ENCODE measurements at regions not wholly inside any gene's neighbourhood (a gene's known extent, or its start where the extent isn't known, plus 50 kb on each side); places are given as distances from the start of the nearest gene placed in this dataset.

DNA sequence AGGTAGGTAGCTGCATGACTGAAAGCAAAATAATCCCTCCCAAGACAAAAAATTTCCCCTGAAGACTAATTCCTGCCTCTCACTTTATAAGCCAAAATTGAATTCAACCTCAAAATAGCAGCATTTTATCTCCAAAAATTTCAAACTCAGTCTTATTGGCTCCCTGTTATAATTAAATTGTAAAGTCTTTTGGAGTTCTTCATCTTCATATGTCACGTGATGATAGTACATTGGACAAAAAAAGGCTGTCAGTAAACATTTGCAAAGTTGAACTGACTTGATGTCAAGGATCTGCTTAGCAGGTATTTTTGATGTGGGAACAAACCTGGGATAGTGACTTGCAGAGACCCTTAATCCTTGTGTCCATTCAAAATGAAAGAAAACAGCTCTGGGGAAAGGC, 98.4 kb upstream of the SPRED1 start:
- no peaks in the 10 kb centered on the region for H4K20me1 ChIP-seq (ENCODE audit: insufficient read depth)
- TF ChIP-seq, protein P1, sequence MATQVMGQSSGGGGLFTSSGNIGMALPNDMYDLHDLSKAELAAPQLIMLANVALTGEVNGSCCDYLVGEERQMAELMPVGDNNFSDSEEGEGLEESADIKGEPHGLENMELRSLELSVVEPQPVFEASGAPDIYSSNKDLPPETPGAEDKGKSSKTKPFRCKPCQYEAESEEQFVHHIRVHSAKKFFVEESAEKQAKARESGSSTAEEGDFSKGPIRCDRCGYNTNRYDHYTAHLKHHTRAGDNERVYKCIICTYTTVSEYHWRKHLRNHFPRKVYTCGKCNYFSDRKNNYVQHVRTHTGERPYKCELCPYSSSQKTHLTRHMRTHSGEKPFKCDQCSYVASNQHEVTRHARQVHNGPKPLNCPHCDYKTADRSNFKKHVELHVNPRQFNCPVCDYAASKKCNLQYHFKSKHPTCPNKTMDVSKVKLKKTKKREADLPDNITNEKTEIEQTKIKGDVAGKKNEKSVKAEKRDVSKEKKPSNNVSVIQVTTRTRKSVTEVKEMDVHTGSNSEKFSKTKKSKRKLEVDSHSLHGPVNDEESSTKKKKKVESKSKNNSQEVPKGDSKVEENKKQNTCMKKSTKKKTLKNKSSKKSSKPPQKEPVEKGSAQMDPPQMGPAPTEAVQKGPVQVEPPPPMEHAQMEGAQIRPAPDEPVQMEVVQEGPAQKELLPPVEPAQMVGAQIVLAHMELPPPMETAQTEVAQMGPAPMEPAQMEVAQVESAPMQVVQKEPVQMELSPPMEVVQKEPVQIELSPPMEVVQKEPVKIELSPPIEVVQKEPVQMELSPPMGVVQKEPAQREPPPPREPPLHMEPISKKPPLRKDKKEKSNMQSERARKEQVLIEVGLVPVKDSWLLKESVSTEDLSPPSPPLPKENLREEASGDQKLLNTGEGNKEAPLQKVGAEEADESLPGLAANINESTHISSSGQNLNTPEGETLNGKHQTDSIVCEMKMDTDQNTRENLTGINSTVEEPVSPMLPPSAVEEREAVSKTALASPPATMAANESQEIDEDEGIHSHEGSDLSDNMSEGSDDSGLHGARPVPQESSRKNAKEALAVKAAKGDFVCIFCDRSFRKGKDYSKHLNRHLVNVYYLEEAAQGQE (IDR thresholded peaks at IDR 0.05; ENCODE audit: borderline replicate concordance) = no peak
- no peak for TF ChIP-seq EZH2 (IDR thresholded peaks at IDR 0.05; ENCODE audit: borderline replicate concordance, insufficient read depth, low read length, poor library complexity, severe bottlenecking)
- no peak for TF ChIP-seq EP300 (conservative IDR thresholded peaks at IDR 0.05; ENCODE audit: poor library complexity, severe bottlenecking)
- TF ChIP-seq MXI1 (conservative IDR thresholded peaks at IDR 0.05; ENCODE audit: poor library complexity, severe bottlenecking) = no peak
- no peaks in the 10 kb centered on the region for H3K9me2 ChIP-seq (ENCODE audit: insufficient read depth, low read length)
- H3K9ac ChIP-seq (ENCODE audit: low read length) = no peak overlapping the region
- no peaks in the 10 kb centered on the region for H3K79me2 ChIP-seq (replicated peaks; ENCODE audit: insufficient read depth, low read length)
- no peaks in the 10 kb centered on the region for H3F3A ChIP-seq (ENCODE audit: insufficient read depth, low read length, poor library complexity, severe bottlenecking)
- no peak overlapping the region for H3K4me3 ChIP-seq (ENCODE audit: low read length)
- H3K36me3 ChIP-seq (ENCODE audit: insufficient read depth, low read length) = no peaks in the 10 kb centered on the region
- H3K4me2 ChIP-seq (ENCODE audit: low read length) = no peak overlapping the region
- H3K27ac ChIP-seq (ENCODE audit: low read length) = no peak overlapping the region
- H2AFZ ChIP-seq (ENCODE audit: low read depth, low read length) = no peak overlapping the region
- H3K27me3 ChIP-seq (ENCODE audit: insufficient read depth, low read depth, low read length) = no peaks in the 10 kb centered on the region
- H3K9me3 ChIP-seq (ENCODE audit: low read length) = no peaks in the 10 kb centered on the region

DNA sequence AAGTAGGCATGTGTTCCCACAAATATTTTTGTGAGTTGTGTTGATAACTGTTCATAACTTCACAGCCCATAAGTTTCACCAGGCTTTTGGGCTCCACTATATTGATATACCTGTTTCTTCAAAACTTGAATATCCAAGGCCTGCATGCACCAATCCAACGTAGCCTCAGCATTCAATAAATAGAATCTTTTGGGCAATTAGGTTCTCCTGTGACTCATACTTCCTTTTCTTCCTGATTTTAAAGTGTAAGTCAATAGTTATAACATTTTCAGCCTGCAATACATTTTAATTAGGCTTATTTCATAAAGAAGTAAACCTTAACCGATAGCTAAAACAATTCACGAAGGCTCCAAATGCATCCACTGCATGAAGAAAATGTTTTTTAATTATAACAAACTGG, 97.8 kb upstream of the SPRED1 start:
- H3K9ac ChIP-seq (ENCODE audit: low read length) = no peak overlapping the region
- no peaks in the 10 kb centered on the region for H3K36me3 ChIP-seq (ENCODE audit: insufficient read depth, low read length)
- H2AFZ ChIP-seq (ENCODE audit: low read depth, low read length) = no peak overlapping the region
- TF ChIP-seq RAD21 (conservative IDR thresholded peaks at IDR 0.05) (no peak), EZH2 (IDR thresholded peaks at IDR 0.05; ENCODE audit: borderline replicate concordance, insufficient read depth, low read length, poor library complexity, severe bottlenecking) (no peak), EP300 (conservative IDR thresholded peaks at IDR 0.05; ENCODE audit: poor library complexity, severe bottlenecking) (no peak), MXI1 (conservative IDR thresholded peaks at IDR 0.05; ENCODE audit: poor library complexity, severe bottlenecking) (no peak), POLR2AphosphoS5 (IDR thresholded peaks at IDR 0.05) (no peak), SMC3 (conservative IDR thresholded peaks at IDR 0.05; ENCODE audit: poor library complexity) (no peak), TAF1 (IDR thresholded peaks at IDR 0.05; ENCODE audit: low read depth) (no peak)
- TF ChIP-seq, protein P2, sequence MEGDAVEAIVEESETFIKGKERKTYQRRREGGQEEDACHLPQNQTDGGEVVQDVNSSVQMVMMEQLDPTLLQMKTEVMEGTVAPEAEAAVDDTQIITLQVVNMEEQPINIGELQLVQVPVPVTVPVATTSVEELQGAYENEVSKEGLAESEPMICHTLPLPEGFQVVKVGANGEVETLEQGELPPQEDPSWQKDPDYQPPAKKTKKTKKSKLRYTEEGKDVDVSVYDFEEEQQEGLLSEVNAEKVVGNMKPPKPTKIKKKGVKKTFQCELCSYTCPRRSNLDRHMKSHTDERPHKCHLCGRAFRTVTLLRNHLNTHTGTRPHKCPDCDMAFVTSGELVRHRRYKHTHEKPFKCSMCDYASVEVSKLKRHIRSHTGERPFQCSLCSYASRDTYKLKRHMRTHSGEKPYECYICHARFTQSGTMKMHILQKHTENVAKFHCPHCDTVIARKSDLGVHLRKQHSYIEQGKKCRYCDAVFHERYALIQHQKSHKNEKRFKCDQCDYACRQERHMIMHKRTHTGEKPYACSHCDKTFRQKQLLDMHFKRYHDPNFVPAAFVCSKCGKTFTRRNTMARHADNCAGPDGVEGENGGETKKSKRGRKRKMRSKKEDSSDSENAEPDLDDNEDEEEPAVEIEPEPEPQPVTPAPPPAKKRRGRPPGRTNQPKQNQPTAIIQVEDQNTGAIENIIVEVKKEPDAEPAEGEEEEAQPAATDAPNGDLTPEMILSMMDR (IDR thresholded peaks at IDR 0.05; ENCODE audit: poor library complexity, severe bottlenecking) = no peak
- TF ChIP-seq, protein P1 (IDR thresholded peaks at IDR 0.05; ENCODE audit: borderline replicate concordance) = no peak
- H3K79me2 ChIP-seq (replicated peaks; ENCODE audit: insufficient read depth, low read length) = no peaks in the 10 kb centered on the region
- no peak overlapping the region for H3K4me3 ChIP-seq (ENCODE audit: low read length)
- no peaks in the 10 kb centered on the region for H3F3A ChIP-seq (ENCODE audit: insufficient read depth, low read length, poor library complexity, severe bottlenecking)
- H3K9me3 ChIP-seq (ENCODE audit: low read length) = no peaks in the 10 kb centered on the region
- no peaks in the 10 kb centered on the region for H4K20me1 ChIP-seq (ENCODE audit: insufficient read depth)
- no peak overlapping the region for H3K4me2 ChIP-seq (ENCODE audit: low read length)
- H3K27ac ChIP-seq (ENCODE audit: low read length) = no peak overlapping the region
- no peaks in the 10 kb centered on the region for H3K27me3 ChIP-seq (ENCODE audit: insufficient read depth, low read depth, low read length)
- no peaks in the 10 kb centered on the region for H3K9me2 ChIP-seq (ENCODE audit: insufficient read depth, low read length)

Data from neural cell (in vitro differentiated cells).